Ishikawa (cell line): ENCODE measurements at regions not wholly inside any gene's neighbourhood (a gene's known extent, or its start where the extent isn't known, plus 50 kb on each side); places are given as distances from the start of the nearest gene placed in this dataset.

Source experiments
- CEBPB ChIP-seq: IDR thresholded peaks from 2 replicates; pipeline ENCODE4 v1.6.1; 2012
- CREB1 ChIP-seq: IDR thresholded peaks from 2 replicates; pipeline ENCODE4 v1.6.1; 2012; ENCODE audit warnings: low read depth
- EP300 ChIP-seq: IDR thresholded peaks from 2 replicates; pipeline ENCODE4 v1.6.1; 2012; ENCODE audit warnings: borderline replicate concordance
- MAX ChIP-seq: IDR thresholded peaks from 2 replicates; pipeline ENCODE4 v1.6.1; 2012
- NFIC ChIP-seq: IDR thresholded peaks from 2 replicates; pipeline ENCODE4 v1.6.1; 2012
- RAD21 ChIP-seq: IDR thresholded peaks from 2 replicates; pipeline ENCODE4 v1.6.1; 2012; ENCODE audit warnings: low read depth
- REST ChIP-seq: IDR thresholded peaks from 2 replicates; pipeline ENCODE4 v1.6.1; 2012; ENCODE audit warnings: low read depth, mild to moderate bottlenecking
- TAF1 ChIP-seq: IDR thresholded peaks from 2 replicates; pipeline ENCODE4 v1.6.1; 2012; ENCODE audit warnings: low read depth, mild to moderate bottlenecking
- TCF12 ChIP-seq: IDR thresholded peaks from 2 replicates; pipeline ENCODE4 v1.6.1; 2012; ENCODE audit warnings: low read depth
- TEAD4 ChIP-seq: IDR thresholded peaks from 2 replicates; pipeline ENCODE4 v1.6.1; 2012
- USF1 ChIP-seq: IDR thresholded peaks from 2 replicates; pipeline ENCODE4 v1.6.1; 2012
- YY1 ChIP-seq: IDR thresholded peaks from 2 replicates; pipeline ENCODE4 v1.6.1; 2012; ENCODE audit warnings: low read depth

GRCh38 chr3:71851878-71852277 lies 66.9 kb upstream of the PROK2 start:
- TF ChIP-seq TCF12 (no peak), YY1 (no peak), CEBPB (no peak), RAD21 (no peak), REST (no peak), MAX (no peak), CREB1 (no peak), USF1 (no peak), EP300 (no peak), TEAD4 (no peak), NFIC (no peak), TAF1 (no peak)
